H1 (cell line): ENCODE measurements at regions not wholly inside any gene's neighbourhood (a gene's known extent, or its start where the extent isn't known, plus 50 kb on each side); places are given as distances from the start of the nearest gene placed in this dataset.

ENCODE experiments used
- CBX8 ChIP-seq: fragments of 300-800, 300-1000 bp; sonication (generic); IDR thresholded peaks from 2 replicates; pipeline ENCODE4 v1.7.1; 2016; ENCODE audit warnings: low read depth, low read length, borderline replicate concordance
- CHD7 ChIP-seq: fragments of 300-600 bp; sonication (generic); IDR thresholded peaks from 2 replicates; pipeline ENCODE4 v1.7.1; 2012; ENCODE audit warnings: low read length, moderate library complexity, mild to moderate bottlenecking, inconsistent platforms; ENCODE audit not compliant: insufficient replicate concordance
- GTF2F1 ChIP-seq: IDR thresholded peaks from 2 replicates; pipeline ENCODE4 v1.6.1; 2012; ENCODE audit warnings: low read depth, low read length, improper control_type of control experiment, borderline replicate concordance
- POLR2AphosphoS5 ChIP-seq: IDR thresholded peaks from 2 replicates; pipeline ENCODE4 v1.6.1; 2011; ENCODE audit warnings: low read depth, low read length
- RNF2 ChIP-seq: fragments of 200-900, 300-1000 bp; sonication (generic); IDR thresholded peaks from 2 replicates; pipeline ENCODE4 v1.7.1; 2016; ENCODE audit warnings: borderline replicate concordance, low read depth, mild to moderate bottlenecking, antibody characterized with exemption, low read length; ENCODE audit not compliant: poor library complexity, severe bottlenecking; ENCODE audit errors: missing control alignments
- TCF12 ChIP-seq: IDR thresholded peaks from 2 replicates; pipeline ENCODE4 v1.6.1; 2011; ENCODE audit warnings: low read depth, mild to moderate bottlenecking, low read length

GRCh38 chr13:85603735-85604134 lies 195.5 kb downstream of the SLITRK6 start (continued):
- TF ChIP-seq CHD7 (no peak), CBX8 (no peak), RNF2 (no peak), TCF12 (no peak), POLR2AphosphoS5 (no peak), GTF2F1 (no peak)
- TF ChIP-seq, all 59 proteins: peak for 0
